ENCODE measurements at regions not wholly inside any gene's neighbourhood (a gene's known extent, or its start where the extent isn't known, plus 50 kb on each side); places are given as distances from the start of the nearest gene placed in this dataset.
A peak's percentile ranks its signal among the peaks of the same experiment; 100 is the strongest.
"Not testable (repeated sequence)": the region's sequence is repeated elsewhere in the genome, so short reads cannot be mapped to it uniquely, and the experiment has no call there.

GRCh38 chr10:126722726-126723125, 52.2 kb upstream of the C10orf90 start:
- intact Hi-C loops (cut with DNase I, micrococcal nuclease), result no loop called here
- DNase-seq (no peak), ATAC-seq (no peak)

DNA sequence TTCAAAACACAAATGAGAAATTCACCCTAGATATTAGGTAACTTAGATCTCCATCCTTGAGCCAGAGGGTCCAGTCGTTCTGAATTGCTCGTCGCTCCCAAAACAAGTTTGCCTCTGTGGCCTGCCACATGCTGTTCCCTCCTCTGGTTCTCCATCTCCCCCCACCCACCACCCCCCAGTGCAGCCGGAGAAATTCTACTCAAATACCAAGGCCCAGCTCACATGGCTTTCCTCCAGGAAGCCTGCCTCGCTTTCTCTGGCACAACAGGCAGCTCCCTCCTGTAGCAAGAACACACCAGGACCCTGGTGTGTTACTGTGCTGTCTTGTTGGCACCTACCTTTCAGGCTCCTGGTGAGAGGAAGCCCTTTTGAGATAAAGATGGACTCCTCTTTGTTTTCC, 52.7 kb upstream of the C10orf90 start:
- ATAC-seq (no peak), DNase-seq (no peak)
- intact Hi-C loops (cut with DNase I, micrococcal nuclease), result no loop called here

- intact Hi-C loops (cut with DNase I, micrococcal nuclease), result no loop called here
- DNase-seq, result no peak
- no peak for ATAC-seq
These were observed 58.9 kb upstream of the C10orf90 start for GRCh38 chr10:126729314-126729870.

GRCh38 chr10:126730856-126731609, 60.5 kb upstream of the C10orf90 start:
- intact Hi-C loops (cut with DNase I, micrococcal nuclease), result no loop called here
- DNase-seq (no peak), ATAC-seq (no peak)

GRCh38 chr10:126731610-126731990, 61.1 kb upstream of the C10orf90 start:
- intact Hi-C loops (cut with DNase I, micrococcal nuclease), result no loop called here
- no peak for DNase-seq
- no peak for ATAC-seq

- ATAC-seq (peak; percentile 40), DNase-seq (no peak)
These were observed 61.8 kb upstream of the C10orf90 start for GRCh38 chr10:126732308-126732707.

DNA sequence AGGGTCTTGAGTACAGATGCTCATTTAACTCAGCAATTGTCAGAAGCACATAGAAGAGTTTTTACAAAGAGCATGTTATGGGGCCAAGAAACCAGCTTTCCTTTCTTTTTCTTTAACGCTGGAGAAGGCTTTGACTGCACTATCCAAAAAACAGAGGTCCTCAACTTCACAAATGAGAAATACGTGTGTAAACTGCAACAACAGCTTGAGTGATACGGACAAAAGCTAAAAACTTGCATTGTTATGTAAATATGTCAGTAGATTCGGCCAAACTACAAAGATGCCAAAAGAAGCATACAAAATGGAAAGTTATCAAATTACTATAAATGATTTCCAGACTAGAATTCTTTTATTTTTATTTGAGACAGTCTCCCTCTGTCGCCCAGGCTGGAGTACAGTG, 62.4 kb upstream of the C10orf90 start:
- ATAC-seq, result no peak

More at GRCh38 chr10:126732308-126732707, 61.8 kb upstream of the C10orf90 start:
- intact Hi-C loops (cut with DNase I, micrococcal nuclease), result no loop called here

DNA sequence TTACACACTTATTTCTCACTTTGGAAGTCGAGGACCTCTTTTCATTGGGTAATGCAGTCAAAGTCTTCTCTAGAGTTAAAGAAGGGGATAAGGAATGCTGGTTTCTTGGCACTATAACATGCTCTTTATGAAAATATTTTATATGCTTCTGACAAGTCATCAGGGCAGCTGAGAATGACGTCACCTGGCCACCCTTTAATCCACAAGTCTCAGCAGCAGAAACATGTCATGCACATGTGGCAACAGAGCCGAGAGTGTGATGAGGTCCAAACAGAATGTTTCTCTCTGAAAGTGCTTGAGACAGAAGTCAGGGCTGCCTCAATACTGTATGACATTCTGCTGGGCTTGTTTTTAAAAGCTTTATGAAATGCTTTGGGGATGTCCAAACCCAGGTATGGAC, 63.5 kb upstream of the C10orf90 start:
- intact Hi-C loops (cut with DNase I, micrococcal nuclease), result no loop called here
- DNase-seq (no peak), ATAC-seq (no peak)

More for the DNA sequence above, 62.4 kb upstream of the C10orf90 start:
- DNase-seq, result no peak
- intact Hi-C loops (cut with DNase I, micrococcal nuclease), result no loop called here

- DNase-seq (no peak), ATAC-seq (no peak)
- intact Hi-C loops (cut with DNase I, micrococcal nuclease), result no loop called here
These were observed 64.5 kb upstream of the C10orf90 start for GRCh38 chr10:126734967-126735366.

GRCh38 chr10:126736142-126736541, 65.6 kb upstream of the C10orf90 start:
- intact Hi-C loops (cut with DNase I, micrococcal nuclease), result no loop called here
- DNase-seq (no peak), ATAC-seq (no peak)

DNA sequence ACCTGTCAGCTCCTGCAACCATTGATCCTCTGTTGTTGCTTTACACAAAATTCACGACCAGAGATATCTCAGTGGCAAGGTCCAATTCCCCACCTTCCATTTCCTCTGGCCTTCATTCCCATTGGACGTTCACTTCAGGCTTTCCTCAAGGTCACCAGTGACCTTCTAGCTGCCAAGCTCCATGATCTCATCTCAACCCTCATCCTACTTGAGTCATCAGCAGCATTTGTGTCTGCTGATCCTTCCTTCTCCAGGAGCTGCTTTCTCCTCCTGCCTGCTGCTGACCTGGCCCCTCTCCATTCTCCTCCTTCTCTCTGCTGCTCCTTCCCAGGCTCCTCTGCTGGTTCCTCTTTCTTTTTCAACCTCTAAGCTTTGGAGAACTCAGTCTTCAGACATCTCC, 66.2 kb upstream of the C10orf90 start:
- DNase-seq (no peak), ATAC-seq (no peak)
- intact Hi-C loops (cut with DNase I, micrococcal nuclease), result no loop called here

DNA sequence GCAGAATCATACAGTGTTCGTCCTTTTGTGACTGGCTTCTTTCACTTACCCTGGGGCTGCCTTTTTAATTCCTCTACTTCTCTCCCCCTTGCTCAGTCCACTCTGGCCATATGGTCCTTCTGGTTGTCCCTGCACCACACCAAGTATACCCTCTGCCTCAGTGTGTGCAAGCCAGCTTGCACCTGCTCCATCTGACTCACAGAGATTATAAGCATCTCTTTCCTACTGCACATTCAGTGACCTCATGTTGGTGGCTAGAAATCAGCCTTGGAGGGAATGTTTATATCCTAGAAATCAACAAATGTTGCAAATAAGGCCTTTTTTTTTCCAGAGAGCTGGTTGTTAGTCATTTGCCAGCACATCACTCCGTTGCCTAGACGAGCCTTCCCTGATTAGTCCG, 67.5 kb upstream of the C10orf90 start:
- intact Hi-C loops (cut with DNase I, micrococcal nuclease), result no loop called here
- ATAC-seq (no peak), DNase-seq (no peak)

- ATAC-seq, result no peak
- no peak for DNase-seq
- intact Hi-C loops (cut with DNase I, micrococcal nuclease), result no loop called here
These were observed 74.1 kb upstream of the C10orf90 start for GRCh38 chr10:126744571-126744970.

DNA sequence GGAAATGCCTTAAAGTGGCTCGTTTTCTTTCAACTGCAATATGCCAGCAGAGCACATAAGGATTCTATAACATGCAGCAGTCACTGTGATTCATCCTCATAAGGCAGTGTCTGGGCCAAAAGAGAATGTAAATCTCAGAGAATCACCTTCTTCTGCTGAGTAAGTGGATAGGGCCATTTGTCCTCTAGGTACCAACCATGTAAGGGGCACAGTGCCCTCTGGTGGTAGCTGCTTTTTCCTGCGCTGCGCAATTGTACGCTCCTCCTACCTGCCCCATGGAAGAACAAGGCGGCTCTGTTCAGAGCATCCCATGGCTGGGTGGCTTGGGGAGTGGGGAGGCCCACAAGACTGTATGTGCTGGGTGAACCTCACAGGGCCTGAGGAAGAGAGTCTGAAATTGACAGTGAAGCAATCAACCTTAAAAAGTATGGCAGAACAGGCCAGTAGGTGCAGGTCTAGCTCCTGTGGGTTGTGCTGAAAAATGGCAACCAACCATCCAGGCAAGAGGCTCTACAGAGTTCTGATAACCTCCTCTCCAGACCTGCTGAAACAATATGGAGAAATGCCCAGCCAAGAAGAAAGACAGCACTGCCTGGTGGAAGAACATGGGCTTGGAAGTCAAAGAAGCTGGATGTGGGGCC, 78.6 kb upstream of the C10orf90 start:
- peak; percentile 31 to 80 for DNase-seq
- peak; percentile 86 for ATAC-seq
- intact Hi-C loops (cut with DNase I, micrococcal nuclease), result no loop called here

DNA sequence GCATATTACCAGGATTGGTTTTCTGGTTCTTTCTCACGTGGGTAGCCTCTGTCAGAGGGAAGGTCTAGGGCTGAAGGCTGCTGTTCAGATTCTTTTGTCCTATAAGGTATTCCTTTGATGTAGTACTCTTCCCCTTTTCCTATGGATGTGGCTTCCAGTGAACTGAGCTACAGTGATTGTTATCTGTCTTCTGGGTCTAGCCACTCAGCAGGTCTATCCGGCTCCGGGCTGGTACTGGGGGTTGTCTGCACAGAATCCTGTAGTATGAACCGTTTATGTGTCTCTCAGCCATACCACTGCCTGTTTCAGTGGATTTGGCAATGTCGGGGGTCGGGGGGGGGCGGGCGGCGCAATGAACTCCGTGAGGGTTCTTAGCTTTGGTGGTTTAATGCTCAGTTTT, 84.5 kb upstream of the C10orf90 start:
- DNase-seq, result no peak
- intact Hi-C loops (cut with DNase I, micrococcal nuclease), result no loop called here
- ATAC-seq, result no peak

DNA sequence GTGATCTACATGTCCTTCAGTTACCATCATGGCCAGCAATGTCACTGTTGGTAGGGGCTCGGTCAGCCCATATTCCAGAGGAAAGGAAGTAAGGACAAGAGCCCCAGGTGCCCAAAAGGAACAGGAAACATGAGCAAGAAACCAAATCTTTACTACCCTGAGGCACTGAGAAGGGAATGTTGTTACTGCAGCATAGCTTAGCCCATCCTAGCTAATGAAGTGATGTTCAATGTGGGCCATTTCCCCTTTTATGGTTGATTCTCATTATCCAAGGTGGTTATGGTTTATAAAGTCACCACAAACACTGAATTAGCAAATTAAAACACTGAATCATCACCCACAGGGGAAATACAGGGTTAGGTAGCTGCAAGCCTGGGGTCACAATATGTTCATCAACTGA, 88.4 kb upstream of the C10orf90 start:
- no peak for ATAC-seq

GRCh38 chr10:126759531-126759930, 89.0 kb upstream of the C10orf90 start:
- intact Hi-C loops (cut with DNase I, micrococcal nuclease), result no loop called here
- ATAC-seq (no peak), DNase-seq (no peak)

More for the DNA sequence above, 88.4 kb upstream of the C10orf90 start:
- intact Hi-C loops (cut with DNase I, micrococcal nuclease), result no loop called here
- DNase-seq, result no peak

DNA sequence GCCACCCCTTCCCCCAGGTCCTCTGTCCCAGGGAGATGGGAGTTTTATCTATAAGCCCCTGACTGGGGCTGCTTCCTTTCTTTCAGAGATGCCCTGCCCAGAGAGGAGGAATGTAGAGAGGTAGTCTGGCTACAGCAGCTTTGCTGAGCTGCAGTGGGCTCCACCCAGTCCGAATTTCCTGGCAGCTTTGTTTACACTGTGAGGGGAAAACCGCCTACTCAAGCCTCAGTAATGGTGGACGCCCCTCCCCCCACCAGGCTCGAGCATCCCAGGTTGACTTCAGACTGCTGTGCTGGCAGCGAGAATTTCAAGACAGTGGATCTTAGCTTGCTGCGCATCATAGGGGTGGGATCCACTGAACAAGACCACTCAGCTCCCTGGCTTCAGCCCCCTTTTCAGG, 96.2 kb upstream of the C10orf90 start:
- intact Hi-C loops (cut with DNase I, micrococcal nuclease); ATAC-seq; DNase-seq: not testable (repeated sequence)

DNA sequence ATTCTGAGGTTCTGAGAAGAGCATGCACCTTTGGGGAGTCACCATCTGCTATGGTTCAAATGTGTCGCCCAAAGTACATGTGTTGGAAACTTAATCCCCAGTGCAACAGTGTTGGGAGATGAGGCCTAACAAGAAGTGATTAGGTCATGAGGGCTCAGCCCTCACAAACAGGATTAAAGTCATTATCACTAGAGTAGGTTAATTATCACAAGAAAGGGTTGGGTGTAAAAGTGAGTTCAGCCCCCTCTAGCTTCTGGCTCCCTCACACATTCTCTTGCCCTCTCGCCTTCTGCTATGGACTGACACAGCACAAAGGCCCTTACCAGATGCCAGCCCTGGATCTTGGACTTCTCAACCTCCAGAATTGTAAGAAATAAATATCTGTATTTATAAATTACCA, 100.3 kb upstream of the C10orf90 start:
- intact Hi-C loops (cut with DNase I, micrococcal nuclease), result no loop called here
- no peak for ATAC-seq

DNA sequence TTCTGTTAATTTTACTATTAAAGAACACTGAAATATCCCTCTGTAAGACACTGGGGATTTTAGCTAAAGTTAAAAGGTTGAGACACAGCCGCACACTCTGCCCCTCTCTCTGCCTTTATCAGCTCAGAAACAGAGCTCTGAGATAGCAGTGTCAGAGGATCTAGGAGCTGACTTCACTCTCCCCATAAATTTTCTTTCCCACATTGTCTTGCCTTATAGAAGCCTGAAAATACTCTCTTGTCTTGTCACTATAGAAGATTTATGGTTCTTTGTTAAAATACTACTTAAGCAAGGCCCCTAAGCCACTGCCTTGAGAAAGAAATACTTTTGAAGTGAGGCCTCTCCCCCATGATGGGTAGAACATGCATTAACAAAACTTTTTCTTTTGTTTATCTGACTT, 105.7 kb upstream of the C10orf90 start:
- intact Hi-C loops (cut with DNase I, micrococcal nuclease), result no loop called here
- DNase-seq, result no peak
- no peak for ATAC-seq

More for the DNA sequence above, 100.3 kb upstream of the C10orf90 start:
- no peak for DNase-seq
